GM12891 (cell line): ENCODE measurements at regions not wholly inside any gene's neighbourhood (a gene's known extent, or its start where the extent isn't known, plus 50 kb on each side); places are given as distances from the start of the nearest gene placed in this dataset.

ENCODE experiments used
- POLR2AphosphoS5 ChIP-seq: IDR thresholded peaks from 2 replicates; pipeline ENCODE4 v1.6.1; 2011; ENCODE audit warnings: low read depth, low read length, control low read depth
- POU2F2 ChIP-seq: IDR thresholded peaks from 2 replicates; pipeline ENCODE4 v1.6.1; 2011; ENCODE audit warnings: low read depth, mild to moderate bottlenecking, control low read depth, low read length, moderate library complexity
- SPI1 ChIP-seq: IDR thresholded peaks from 2 replicates; pipeline ENCODE4 v1.6.1; 2011; ENCODE audit warnings: low read depth, low read length, control low read depth
- TAF1 ChIP-seq: IDR thresholded peaks from 2 replicates; pipeline ENCODE4 v1.6.1; 2011; ENCODE audit warnings: low read depth, low read length, control low read depth

DNA sequence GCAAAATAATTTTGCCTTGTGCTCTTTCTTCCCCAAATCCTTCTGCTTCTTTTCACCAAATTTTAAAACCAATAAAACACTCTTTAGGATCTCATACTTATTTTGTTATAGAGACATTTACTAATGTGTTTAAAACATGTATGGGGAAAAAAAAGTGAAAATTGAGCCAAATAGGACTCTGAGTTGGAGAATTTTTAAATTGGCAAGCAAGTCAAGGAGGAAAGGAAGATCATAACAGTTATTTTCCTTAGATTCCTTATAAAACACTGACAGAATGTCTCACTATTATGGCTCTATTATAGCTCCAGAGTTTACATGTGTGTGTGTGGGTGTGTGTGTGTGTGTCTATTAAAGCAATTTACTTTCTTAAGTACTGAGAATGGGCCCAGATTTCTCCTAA is 220.5 kb downstream of the SLC6A15 start:
- no peak for TF ChIP-seq POU2F2
- no peak for TF ChIP-seq TAF1
- no peak for TF ChIP-seq POLR2AphosphoS5
- no peak for TF ChIP-seq SPI1
